Activated effector memory CD4-positive, alpha-beta T cell treated with anti-CD3 and anti-CD28 coated beads, Interleukin-2, amount 50 U/mL, for 16 hours (primary cell): ENCODE measurements at regions not wholly inside any gene's neighbourhood (a gene's known extent, or its start where the extent isn't known, plus 50 kb on each side); places are given as distances from the start of the nearest gene placed in this dataset.

Source experiments
- DNase-seq: peaks from one replicate; pipeline ENCODE4 v3.0.0-alpha.2; 2020

DNA sequence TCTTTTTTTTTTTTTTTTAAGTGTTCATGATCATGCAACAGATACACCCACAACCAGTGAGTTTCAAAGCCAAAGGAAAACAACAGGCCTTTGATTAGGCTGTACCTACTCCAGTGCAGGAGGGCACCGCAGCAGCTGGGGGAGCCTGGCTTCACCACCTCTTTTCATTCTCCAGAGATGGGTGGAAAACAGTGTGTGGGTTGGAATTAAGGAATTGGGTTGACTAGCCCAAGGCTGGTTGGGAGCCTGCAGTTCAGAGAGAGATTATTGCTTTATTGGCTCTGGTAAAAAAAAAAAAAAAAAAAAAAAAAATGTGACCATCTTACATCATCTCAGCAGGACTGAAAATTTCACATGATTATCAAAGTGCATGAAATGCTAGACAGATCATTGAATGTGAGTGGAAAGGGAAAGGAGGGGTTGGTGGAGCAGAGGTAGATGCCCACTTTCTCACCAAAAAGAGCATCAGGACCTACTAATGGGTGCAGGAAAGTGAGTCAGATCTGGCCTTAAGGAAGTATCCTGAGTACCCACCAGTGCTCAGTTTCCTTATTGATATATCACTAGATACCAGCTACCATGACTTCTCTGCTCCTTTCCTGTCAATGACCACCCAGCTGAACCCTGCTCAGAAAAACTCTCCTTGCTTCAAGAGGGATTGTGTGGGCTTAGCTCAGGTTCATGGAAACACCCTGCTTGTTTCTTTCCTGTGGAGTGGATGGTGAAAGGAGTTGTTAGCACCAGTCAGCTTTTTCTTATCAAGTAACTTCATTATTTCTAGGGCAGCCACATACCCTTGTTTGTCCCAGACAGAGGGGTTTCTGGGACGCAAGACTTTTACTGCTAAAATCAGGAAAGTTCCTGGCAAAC is 54.8 kb upstream of the DYRK2 start:
- DNase-seq = no peak

- no peak for DNase-seq
Observed at GRCh38 chr12:67594888-67595287, 53.7 kb upstream of the DYRK2 start.

- DNase-seq = no peak
Observed at GRCh38 chr12:67595365-67595764, 53.2 kb upstream of the DYRK2 start.

GRCh38 chr12:67598598-67598997 is 49.9 kb upstream of the DYRK2 start:
- no peak for DNase-seq
